ENCODE measurements at regions not wholly inside any gene's neighbourhood (a gene's known extent, or its start where the extent isn't known, plus 50 kb on each side); places are given as distances from the start of the nearest gene placed in this dataset.

DNA sequence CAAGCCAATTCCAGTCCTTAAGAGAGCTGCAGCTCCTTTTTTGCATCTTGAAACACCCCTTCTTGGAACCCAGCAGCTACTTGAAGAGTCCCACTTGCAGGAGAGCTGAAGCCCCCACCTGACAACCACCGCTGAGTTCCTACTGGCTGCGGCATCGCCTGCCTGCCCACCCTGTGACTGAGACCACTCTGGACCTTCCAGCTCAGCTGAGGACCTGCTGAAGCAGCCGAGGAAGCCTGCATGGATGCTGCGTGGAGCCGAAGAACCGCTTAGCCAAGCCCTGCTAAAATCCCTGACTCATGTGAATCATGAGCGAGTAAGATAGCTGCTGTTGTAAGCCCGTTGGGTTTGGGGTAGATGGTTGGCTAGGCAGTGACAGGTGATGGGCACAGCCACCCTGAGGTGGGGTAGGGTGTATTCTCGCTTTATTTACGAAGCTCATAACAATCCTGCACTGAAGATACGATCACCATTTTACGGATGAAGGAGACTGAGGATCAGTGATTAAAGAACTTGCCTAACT is 78.4 kb downstream of the INHBB start:
- TF ChIP-seq, protein P1, sequence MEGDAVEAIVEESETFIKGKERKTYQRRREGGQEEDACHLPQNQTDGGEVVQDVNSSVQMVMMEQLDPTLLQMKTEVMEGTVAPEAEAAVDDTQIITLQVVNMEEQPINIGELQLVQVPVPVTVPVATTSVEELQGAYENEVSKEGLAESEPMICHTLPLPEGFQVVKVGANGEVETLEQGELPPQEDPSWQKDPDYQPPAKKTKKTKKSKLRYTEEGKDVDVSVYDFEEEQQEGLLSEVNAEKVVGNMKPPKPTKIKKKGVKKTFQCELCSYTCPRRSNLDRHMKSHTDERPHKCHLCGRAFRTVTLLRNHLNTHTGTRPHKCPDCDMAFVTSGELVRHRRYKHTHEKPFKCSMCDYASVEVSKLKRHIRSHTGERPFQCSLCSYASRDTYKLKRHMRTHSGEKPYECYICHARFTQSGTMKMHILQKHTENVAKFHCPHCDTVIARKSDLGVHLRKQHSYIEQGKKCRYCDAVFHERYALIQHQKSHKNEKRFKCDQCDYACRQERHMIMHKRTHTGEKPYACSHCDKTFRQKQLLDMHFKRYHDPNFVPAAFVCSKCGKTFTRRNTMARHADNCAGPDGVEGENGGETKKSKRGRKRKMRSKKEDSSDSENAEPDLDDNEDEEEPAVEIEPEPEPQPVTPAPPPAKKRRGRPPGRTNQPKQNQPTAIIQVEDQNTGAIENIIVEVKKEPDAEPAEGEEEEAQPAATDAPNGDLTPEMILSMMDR (IDR thresholded peaks at IDR 0.05) = no peak
- TF ChIP-seq POLR2A (IDR thresholded peaks at IDR 0.05) = no peak
- TF ChIP-seq POLR2AphosphoS5 (IDR thresholded peaks at IDR 0.05) = no peak
- TF ChIP-seq EP300 (IDR thresholded peaks at IDR 0.05) = no peak

Data from gastroesophageal sphincter (tissue), 3 donors.